RWPE1 (cell line): ENCODE measurements at regions not wholly inside any gene's neighbourhood (a gene's known extent, or its start where the extent isn't known, plus 50 kb on each side); places are given as distances from the start of the nearest gene placed in this dataset.

ENCODE experiments used
- CTCF ChIA-PET: fragments of 350-600 bp; sonication (Branson Sonifier 250); formaldehyde crosslinking; extraction: SDS; loops from one replicate; lab custom pipeline; 2021; lab: Yijun Ruan, JAX
- POLR2A ChIA-PET: fragments of 400-600 bp; formaldehyde crosslinking; extraction: SDS; loops from one replicate; lab custom pipeline; 2020; ENCODE audit warnings: antibody characterized with exemption; ENCODE audit not compliant: low non-redundant PET; lab: Yijun Ruan, JAX
- DNase-seq: peaks from one replicate; pipeline ENCODE4 v3.0.0; 2012; ENCODE audit warnings: low spot score
- H3K27ac ChIP-seq: fragments of 450-650 bp; 2 replicates; pipeline ENCODE4 v1.5.1; 2017
- CTCF ChIP-seq: fragments of 450-650 bp; conservative IDR thresholded peaks from 2 replicates; pipeline ENCODE4 v1.5.1; 2017; ENCODE audit warnings: low read depth, mild to moderate bottlenecking

- no peak overlapping the region for H3K27ac ChIP-seq
- TF ChIP-seq CTCF, result no peak
- CTCF ChIA-PET, result no interaction called here
- POLR2A ChIA-PET, result no interaction called here
- no peak for DNase-seq
Measured at GRCh38 chr12:28610401-28611114, 420.3 kb downstream of the CCDC91 start.

- TF ChIP-seq CTCF, result no peak
- H3K27ac ChIP-seq, result no peak overlapping the region
- ChIA-PET POLR2A (no interaction called here), CTCF (interaction anchor here (0.6 kb wide), 1 partner anchor 244 kb away, joined by 3 read pairs; no protein-coding TSS in a partner anchor)
- DNase-seq, result peak; percentile 41
Measured at GRCh38 chr12:28611115-28611435, 420.8 kb downstream of the CCDC91 start.

GRCh38 chr12:28611449-28611848 is 421.2 kb downstream of the CCDC91 start:
- no peak for DNase-seq
- no peak overlapping the region for H3K27ac ChIP-seq
- CTCF ChIA-PET, result interaction anchor here (0.6 kb wide), 2 partner anchors 19 to 244 kb away, joined by 3 to 4 read pairs; no protein-coding TSS in a partner anchor
- POLR2A ChIA-PET, result no interaction called here
- TF ChIP-seq CTCF, result no peak

GRCh38 chr12:28618171-28618570 is 427.9 kb downstream of the CCDC91 start:
- POLR2A ChIA-PET, result no interaction called here
- H3K27ac ChIP-seq, result no peak overlapping the region
- DNase-seq, result no peak
- CTCF ChIA-PET, result interaction anchor here (0.6 to 1.1 kb wide), 2 partner anchors 10 to 86 kb away, joined by 3 to 6 read pairs; no protein-coding TSS in a partner anchor
- TF ChIP-seq CTCF, result no peak

GRCh38 chr12:28618772-28619171 is 428.5 kb downstream of the CCDC91 start:
- ChIA-PET CTCF (interaction anchor here (0.6 kb wide), 1 partner anchor 87 kb away, joined by 3 read pairs; no protein-coding TSS in a partner anchor), POLR2A (no interaction called here)
- no peak for TF ChIP-seq CTCF

GRCh38 chr12:28620281-28620680 is 430.0 kb downstream of the CCDC91 start:
- H3K27ac ChIP-seq, result no peak overlapping the region
- ChIA-PET POLR2A (no interaction called here), CTCF (no interaction called here)
- no peak for TF ChIP-seq CTCF
- DNase-seq, result no peak

More at GRCh38 chr12:28618772-28619171, 428.5 kb downstream of the CCDC91 start:
- H3K27ac ChIP-seq, result no peak overlapping the region
- DNase-seq, result no peak
